ENCODE measurements at regions not wholly inside any gene's neighbourhood (a gene's known extent, or its start where the extent isn't known, plus 50 kb on each side); places are given as distances from the start of the nearest gene placed in this dataset.

GRCh38 chr3:59245859-59246501 lies 196.2 kb upstream of the CFAP20DC start:
- no peak for ATAC-seq
- intact Hi-C loops (cut with DNase I; ENCODE audit: low total_unique reads) (no loop called here), in situ Hi-C loops (cut with MboI; ENCODE audit: low sequenced_read_pairs in 4 of 4) (no loop called here)
- no peak overlapping the region for H3K4me3 ChIP-seq
- no peak overlapping the region for H3K27ac ChIP-seq
- H3K9me3 ChIP-seq: no peaks in the 10 kb centered on the region
- TF ChIP-seq POLR2A (IDR thresholded peaks at IDR 0.05) (no peak), CTCF (IDR thresholded peaks at IDR 0.05 in 4 of 5, conservative IDR thresholded peaks at IDR 0.05 in 1 of 5) (no peak)
- no peaks in the 10 kb centered on the region for H3K27me3 ChIP-seq
- no peak for DNase-seq
- no peaks in the 10 kb centered on the region for H3K36me3 ChIP-seq
- H3K4me1 ChIP-seq: no peaks in the 10 kb centered on the region

GRCh38 chr3:59245300-59245858 lies 195.6 kb upstream of the CFAP20DC start:
- in situ Hi-C loops (cut with MboI; ENCODE audit: low sequenced_read_pairs in 4 of 4): no loop called here
- DNase-seq: no peak

DNA sequence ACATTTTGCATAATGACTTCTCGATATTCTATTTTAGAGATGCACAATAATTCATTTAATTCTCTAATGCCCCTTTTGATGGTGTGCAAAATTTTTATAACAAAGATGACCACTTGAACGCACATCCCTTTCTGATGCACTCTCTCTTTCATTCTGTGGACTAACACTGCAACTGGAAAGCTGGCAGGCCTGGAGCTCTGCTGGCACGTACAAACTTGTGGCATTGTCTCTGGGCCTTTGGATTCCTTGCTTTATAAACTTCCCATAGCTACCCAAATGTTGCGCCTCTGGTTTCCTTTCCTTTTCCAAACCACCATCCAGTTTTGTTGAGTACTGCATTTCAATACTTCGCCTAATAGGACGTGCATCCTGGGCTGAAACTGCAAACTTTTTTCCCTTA lies 194.5 kb upstream of the CFAP20DC start:
- Histone ChIP-seq H3K4me1 (no peaks in the 10 kb centered on the region), H3K36me3 (no peaks in the 10 kb centered on the region), H3K27me3 (no peaks in the 10 kb centered on the region), H3K4me3 (no peak overlapping the region), H3K9me3 (no peaks in the 10 kb centered on the region), H3K27ac (no peak overlapping the region)
- in situ Hi-C loops (cut with MboI; ENCODE audit: low sequenced_read_pairs in 4 of 4) (no loop called here), intact Hi-C loops (cut with DNase I; ENCODE audit: low total_unique reads) (no loop called here)
- ATAC-seq (no peak), DNase-seq (no peak)
- TF ChIP-seq CTCF (IDR thresholded peaks at IDR 0.05 in 4 of 5, conservative IDR thresholded peaks at IDR 0.05 in 1 of 5): no peak
- TF ChIP-seq POLR2A (IDR thresholded peaks at IDR 0.05): no peak

More at GRCh38 chr3:59245300-59245858, 195.6 kb upstream of the CFAP20DC start:
- no peaks in the 10 kb centered on the region for H3K36me3 ChIP-seq
- TF ChIP-seq CTCF (IDR thresholded peaks at IDR 0.05 in 4 of 5, conservative IDR thresholded peaks at IDR 0.05 in 1 of 5) (no peak), POLR2A (IDR thresholded peaks at IDR 0.05) (no peak)
- no peak for ATAC-seq
- no peak overlapping the region for H3K4me3 ChIP-seq
- no peaks in the 10 kb centered on the region for H3K9me3 ChIP-seq
- H3K27me3 ChIP-seq: no peaks in the 10 kb centered on the region
- no peak overlapping the region for H3K27ac ChIP-seq
- H3K4me1 ChIP-seq: no peaks in the 10 kb centered on the region
- intact Hi-C loops (cut with DNase I; ENCODE audit: low total_unique reads): no loop called here

DNA sequence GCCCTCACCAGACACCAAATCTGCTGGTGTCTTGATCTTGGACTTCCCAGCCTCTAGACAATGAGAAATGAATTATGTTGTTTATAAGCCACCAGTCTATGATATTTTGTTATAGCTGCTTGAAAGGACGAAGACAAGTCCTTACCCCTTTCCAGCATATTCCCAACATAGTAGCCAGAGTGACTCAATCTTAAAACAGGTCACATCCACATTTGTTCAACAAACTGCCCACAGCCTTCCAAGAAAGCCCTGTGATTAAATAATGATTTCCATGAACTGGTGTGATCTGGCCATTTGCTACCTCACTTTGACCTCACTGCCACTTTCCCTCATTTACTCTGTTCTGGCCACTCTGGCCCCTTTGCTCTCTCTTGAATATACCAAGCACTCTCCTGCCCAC lies 193.7 kb upstream of the CFAP20DC start:
- no peak overlapping the region for H3K4me3 ChIP-seq
- H3K9me3 ChIP-seq: no peaks in the 10 kb centered on the region
- no peak for TF ChIP-seq CTCF (IDR thresholded peaks at IDR 0.05 in 4 of 5, conservative IDR thresholded peaks at IDR 0.05 in 1 of 5)
- TF ChIP-seq POLR2A (IDR thresholded peaks at IDR 0.05): no peak
- H3K36me3 ChIP-seq: no peaks in the 10 kb centered on the region
- no peaks in the 10 kb centered on the region for H3K4me1 ChIP-seq
- H3K27ac ChIP-seq: no peak overlapping the region
- ATAC-seq: no peak
- no peaks in the 10 kb centered on the region for H3K27me3 ChIP-seq
- in situ Hi-C loops (cut with MboI; ENCODE audit: low sequenced_read_pairs in 4 of 4): no loop called here
- no peak for DNase-seq
- intact Hi-C loops (cut with DNase I; ENCODE audit: low total_unique reads): no loop called here

Measured in gastrocnemius medialis (tissue), 4 donors.